ENCODE measurements at regions not wholly inside any gene's neighbourhood (a gene's known extent, or its start where the extent isn't known, plus 50 kb on each side); places are given as distances from the start of the nearest gene placed in this dataset.

DNA sequence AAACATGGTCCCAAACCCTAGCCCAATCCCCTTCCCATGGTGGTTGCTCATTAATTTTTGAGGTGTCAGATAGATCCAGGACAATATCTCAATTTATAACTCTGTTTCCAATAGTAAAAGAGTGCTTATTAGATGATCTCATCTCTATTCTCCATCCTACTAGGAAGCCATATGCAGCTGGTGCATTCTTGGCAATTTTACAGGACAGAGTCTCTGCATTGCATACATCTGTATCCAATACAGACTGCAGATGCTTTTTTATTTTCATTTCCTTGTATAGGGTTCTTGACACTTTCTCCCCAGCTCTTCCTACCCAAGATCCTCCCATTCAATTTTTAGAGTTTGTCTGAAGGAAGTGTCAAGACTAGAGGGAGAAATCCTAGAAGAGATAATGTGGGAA lies 194.8 kb upstream of the DPH6 start (continued):
- TF ChIP-seq, protein P1, sequence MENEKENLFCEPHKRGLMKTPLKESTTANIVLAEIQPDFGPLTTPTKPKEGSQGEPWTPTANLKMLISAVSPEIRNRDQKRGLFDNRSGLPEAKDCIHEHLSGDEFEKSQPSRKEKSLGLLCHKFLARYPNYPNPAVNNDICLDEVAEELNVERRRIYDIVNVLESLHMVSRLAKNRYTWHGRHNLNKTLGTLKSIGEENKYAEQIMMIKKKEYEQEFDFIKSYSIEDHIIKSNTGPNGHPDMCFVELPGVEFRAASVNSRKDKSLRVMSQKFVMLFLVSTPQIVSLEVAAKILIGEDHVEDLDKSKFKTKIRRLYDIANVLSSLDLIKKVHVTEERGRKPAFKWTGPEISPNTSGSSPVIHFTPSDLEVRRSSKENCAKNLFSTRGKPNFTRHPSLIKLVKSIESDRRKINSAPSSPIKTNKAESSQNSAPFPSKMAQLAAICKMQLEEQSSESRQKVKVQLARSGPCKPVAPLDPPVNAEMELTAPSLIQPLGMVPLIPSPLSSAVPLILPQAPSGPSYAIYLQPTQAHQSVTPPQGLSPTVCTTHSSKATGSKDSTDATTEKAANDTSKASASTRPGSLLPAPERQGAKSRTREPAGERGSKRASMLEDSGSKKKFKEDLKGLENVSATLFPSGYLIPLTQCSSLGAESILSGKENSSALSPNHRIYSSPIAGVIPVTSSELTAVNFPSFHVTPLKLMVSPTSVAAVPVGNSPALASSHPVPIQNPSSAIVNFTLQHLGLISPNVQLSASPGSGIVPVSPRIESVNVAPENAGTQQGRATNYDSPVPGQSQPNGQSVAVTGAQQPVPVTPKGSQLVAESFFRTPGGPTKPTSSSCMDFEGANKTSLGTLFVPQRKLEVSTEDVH (IDR thresholded peaks at IDR 0.05; ENCODE audit: low read depth, partially characterized antibody) = no peak
- TF ChIP-seq, protein P2, sequence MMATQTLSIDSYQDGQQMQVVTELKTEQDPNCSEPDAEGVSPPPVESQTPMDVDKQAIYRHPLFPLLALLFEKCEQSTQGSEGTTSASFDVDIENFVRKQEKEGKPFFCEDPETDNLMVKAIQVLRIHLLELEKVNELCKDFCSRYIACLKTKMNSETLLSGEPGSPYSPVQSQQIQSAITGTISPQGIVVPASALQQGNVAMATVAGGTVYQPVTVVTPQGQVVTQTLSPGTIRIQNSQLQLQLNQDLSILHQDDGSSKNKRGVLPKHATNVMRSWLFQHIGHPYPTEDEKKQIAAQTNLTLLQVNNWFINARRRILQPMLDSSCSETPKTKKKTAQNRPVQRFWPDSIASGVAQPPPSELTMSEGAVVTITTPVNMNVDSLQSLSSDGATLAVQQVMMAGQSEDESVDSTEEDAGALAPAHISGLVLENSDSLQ (IDR thresholded peaks at IDR 0.05) = no peak
- TF ChIP-seq EGR1 (IDR thresholded peaks at IDR 0.05; ENCODE audit: borderline replicate concordance in 1 of 2, low read depth in 2 of 2, low read length in 2 of 2) (no peak), MYC (IDR thresholded peaks at IDR 0.05; ENCODE audit: insufficient read depth, insufficient read length, insufficient replicate concordance, low read length, severe bottlenecking) (no peak), CBFB (IDR thresholded peaks at IDR 0.05; ENCODE audit: low read depth) (no peak)
- TF ChIP-seq, protein P3, sequence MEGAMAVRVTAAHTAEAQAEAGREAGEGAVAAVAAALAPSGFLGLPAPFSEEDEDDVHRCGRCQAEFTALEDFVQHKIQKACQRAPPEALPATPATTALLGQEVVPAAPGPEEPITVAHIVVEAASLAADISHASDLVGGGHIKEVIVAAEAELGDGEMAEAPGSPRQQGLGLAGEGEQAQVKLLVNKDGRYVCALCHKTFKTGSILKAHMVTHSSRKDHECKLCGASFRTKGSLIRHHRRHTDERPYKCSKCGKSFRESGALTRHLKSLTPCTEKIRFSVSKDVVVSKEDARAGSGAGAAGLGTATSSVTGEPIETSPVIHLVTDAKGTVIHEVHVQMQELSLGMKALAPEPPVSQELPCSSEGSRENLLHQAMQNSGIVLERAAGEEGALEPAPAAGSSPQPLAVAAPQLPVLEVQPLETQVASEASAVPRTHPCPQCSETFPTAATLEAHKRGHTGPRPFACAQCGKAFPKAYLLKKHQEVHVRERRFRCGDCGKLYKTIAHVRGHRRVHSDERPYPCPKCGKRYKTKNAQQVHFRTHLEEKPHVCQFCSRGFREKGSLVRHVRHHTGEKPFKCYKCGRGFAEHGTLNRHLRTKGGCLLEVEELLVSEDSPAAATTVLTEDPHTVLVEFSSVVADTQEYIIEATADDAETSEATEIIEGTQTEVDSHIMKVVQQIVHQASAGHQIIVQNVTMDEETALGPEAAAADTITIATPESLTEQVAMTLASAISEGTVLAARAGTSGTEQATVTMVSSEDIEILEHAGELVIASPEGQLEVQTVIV (IDR thresholded peaks at IDR 0.05; ENCODE audit: borderline replicate concordance, partially characterized antibody) = no peak

Measured in GM12878 (cell line).